ENCODE measurements at regions not wholly inside any gene's neighbourhood (a gene's known extent, or its start where the extent isn't known, plus 50 kb on each side); places are given as distances from the start of the nearest gene placed in this dataset.

- TF ChIP-seq, protein P1, sequence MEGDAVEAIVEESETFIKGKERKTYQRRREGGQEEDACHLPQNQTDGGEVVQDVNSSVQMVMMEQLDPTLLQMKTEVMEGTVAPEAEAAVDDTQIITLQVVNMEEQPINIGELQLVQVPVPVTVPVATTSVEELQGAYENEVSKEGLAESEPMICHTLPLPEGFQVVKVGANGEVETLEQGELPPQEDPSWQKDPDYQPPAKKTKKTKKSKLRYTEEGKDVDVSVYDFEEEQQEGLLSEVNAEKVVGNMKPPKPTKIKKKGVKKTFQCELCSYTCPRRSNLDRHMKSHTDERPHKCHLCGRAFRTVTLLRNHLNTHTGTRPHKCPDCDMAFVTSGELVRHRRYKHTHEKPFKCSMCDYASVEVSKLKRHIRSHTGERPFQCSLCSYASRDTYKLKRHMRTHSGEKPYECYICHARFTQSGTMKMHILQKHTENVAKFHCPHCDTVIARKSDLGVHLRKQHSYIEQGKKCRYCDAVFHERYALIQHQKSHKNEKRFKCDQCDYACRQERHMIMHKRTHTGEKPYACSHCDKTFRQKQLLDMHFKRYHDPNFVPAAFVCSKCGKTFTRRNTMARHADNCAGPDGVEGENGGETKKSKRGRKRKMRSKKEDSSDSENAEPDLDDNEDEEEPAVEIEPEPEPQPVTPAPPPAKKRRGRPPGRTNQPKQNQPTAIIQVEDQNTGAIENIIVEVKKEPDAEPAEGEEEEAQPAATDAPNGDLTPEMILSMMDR (IDR thresholded peaks at IDR 0.05), result no peak
- no peak for TF ChIP-seq POLR2A (IDR thresholded peaks at IDR 0.05)
Measured at GRCh38 chr4:149214301-149214700, 601.3 kb downstream of the IQCM start.

Data from esophagus squamous epithelium (tissue), 4 donors.